Memory B cell (primary cell): ENCODE measurements at regions not wholly inside any gene's neighbourhood (a gene's known extent, or its start where the extent isn't known, plus 50 kb on each side); places are given as distances from the start of the nearest gene placed in this dataset.
"Not testable (repeated sequence)": the region's sequence is repeated elsewhere in the genome, so short reads cannot be mapped to it uniquely, and the experiment has no call there.

ENCODE experiments used
- ATAC-seq: fragments of 150-1000 bp; cut with Tn5 transposase; 2 replicates; pipeline ENCODE4 v1.10.0; 2021; ENCODE audit warnings: low read depth, mild to moderate bottlenecking, moderate library complexity
- DNase-seq, 2 donors: peaks; one replicate each; pipeline ENCODE4 v3.0.0; 2022; ENCODE audit warnings: low spot score in 2 of 2
- H3K27ac Mint-ChIP-seq: one replicate; pipeline ENCODE4 v1.8.0; 2022; ENCODE audit warnings: mild to moderate bottlenecking, moderate library complexity, mixed read lengths
- H3K27me3 Mint-ChIP-seq: one replicate; pipeline ENCODE4 v1.8.0; 2022; ENCODE audit warnings: mixed read lengths
- H3K36me3 Mint-ChIP-seq: one replicate; pipeline ENCODE4 v1.8.0; 2022; ENCODE audit warnings: mild to moderate bottlenecking, mixed read lengths
- H3K4me1 Mint-ChIP-seq: one replicate; pipeline ENCODE4 v1.8.0; 2022; ENCODE audit warnings: mixed read lengths
- H3K4me3 Mint-ChIP-seq: one replicate; pipeline ENCODE4 v1.8.0; 2022; ENCODE audit warnings: mild to moderate bottlenecking, moderate library complexity, mixed read lengths
- H3K9me3 Mint-ChIP-seq: one replicate; pipeline ENCODE4 v1.8.0; 2022; ENCODE audit warnings: mixed read lengths

DNA sequence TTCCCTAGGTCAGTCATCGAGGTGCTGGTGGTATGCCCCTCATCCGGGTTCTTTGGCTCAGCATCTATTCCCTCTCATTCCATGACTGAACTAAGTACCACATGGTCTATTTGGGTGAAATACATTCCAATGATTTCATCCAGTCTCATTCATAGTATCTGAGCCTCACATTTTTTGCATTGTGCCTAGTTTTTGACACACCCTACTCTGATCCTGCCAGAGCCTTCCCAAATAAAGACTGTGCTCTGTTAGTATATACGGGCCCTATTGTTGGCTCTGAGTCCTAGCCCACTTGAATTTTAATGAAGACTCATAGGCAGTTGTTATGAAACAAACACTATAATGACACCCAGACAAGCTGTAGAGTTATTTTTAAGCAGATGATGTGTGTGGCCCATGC is 740.7 kb downstream of the CETN3 start:
- H3K27me3 Mint-ChIP-seq, result no peaks in the 10 kb centered on the region
- ATAC-seq (no peak), DNase-seq (no peak)
- H3K9me3 Mint-ChIP-seq, result peaks cover 8% of the 10 kb centered on the region
- H3K4me1 Mint-ChIP-seq, result no peaks in the 10 kb centered on the region
- H3K27ac Mint-ChIP-seq, result no peak overlapping the region
- H3K36me3 Mint-ChIP-seq, result peaks cover 4% of the 10 kb centered on the region
- no peak overlapping the region for H3K4me3 Mint-ChIP-seq

DNA sequence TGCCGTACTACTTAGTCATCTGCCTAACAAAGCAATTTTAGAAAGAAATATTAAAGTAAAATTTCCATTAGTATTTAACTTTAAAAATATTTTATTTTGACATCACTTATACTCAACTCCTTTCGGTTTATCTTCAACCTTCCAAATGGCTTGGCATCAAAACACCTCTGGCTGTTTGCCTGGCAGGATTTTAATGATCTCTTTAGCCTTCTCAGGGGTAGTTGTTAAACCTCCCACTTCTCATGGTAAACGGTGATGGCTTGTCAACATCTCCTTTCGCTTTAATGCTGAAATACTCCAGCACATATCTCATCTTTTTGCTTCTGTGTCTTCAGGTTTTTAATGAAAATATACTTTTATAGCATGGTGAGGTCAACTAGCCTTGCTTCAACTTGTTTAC is 747.1 kb downstream of the CETN3 start:
- H3K27me3 Mint-ChIP-seq, result no peaks in the 10 kb centered on the region
- peaks cover 11% of the 10 kb centered on the region for H3K9me3 Mint-ChIP-seq
- H3K4me1 Mint-ChIP-seq, result no peaks in the 10 kb centered on the region
- no peak overlapping the region for H3K27ac Mint-ChIP-seq
- ATAC-seq, result no peak
- H3K36me3 Mint-ChIP-seq, result peaks cover 4% of the 10 kb centered on the region
- no peak overlapping the region for H3K4me3 Mint-ChIP-seq
- DNase-seq, result no peak

DNA sequence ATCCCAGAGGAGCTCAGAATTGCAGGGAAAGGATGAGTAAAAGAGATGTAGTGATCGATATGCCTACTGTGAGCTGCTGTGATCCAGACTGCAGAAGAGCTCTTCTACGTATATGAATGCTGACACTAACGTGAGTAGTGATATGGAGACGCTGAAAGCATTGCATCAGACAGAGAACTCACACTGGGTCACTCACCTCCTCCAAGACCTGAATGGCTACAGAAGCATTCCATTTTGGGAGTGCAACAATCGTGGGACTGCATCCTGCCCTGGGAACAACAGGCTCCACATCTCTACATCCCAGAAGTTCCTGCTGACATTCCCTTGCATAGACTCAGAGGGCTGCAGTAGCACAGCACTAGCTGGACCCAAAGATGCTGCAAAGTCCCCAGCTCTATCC is 755.9 kb upstream of the MEF2C start:
- Mint-ChIP-seq H3K27me3 (peaks cover 4% of the 10 kb centered on the region), H3K27ac (no peak overlapping the region), H3K4me3 (no peak overlapping the region), H3K9me3 (peaks cover 7% of the 10 kb centered on the region), H3K4me1 (no peaks in the 10 kb centered on the region), H3K36me3 (peaks cover 3% of the 10 kb centered on the region)
- DNase-seq (no peak), ATAC-seq (no peak)

DNA sequence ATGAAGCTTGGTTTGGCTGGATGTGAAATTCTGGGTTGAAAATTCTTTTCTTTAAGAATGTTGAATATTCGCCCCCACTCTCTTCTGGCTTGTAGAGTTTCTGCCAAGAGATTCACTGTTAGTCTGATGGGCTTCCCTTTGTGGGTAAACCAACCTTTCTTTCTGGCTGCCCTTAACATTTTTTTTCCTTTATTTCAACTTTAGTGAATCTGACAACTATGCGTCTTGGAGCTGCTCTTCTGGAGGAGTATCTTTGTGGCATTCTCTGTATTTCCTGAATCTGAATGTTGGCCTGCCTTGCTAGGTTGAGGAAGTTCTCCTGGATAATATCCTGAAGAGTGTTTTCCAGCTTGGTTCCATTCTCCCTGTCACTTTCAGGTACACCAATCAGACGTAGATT is 751.2 kb upstream of the MEF2C start:
- not testable (repeated sequence) for H3K27me3 Mint-ChIP-seq, H3K4me1 Mint-ChIP-seq, H3K4me3 Mint-ChIP-seq, H3K9me3 Mint-ChIP-seq, ATAC-seq, DNase-seq, H3K27ac Mint-ChIP-seq, H3K36me3 Mint-ChIP-seq

DNA sequence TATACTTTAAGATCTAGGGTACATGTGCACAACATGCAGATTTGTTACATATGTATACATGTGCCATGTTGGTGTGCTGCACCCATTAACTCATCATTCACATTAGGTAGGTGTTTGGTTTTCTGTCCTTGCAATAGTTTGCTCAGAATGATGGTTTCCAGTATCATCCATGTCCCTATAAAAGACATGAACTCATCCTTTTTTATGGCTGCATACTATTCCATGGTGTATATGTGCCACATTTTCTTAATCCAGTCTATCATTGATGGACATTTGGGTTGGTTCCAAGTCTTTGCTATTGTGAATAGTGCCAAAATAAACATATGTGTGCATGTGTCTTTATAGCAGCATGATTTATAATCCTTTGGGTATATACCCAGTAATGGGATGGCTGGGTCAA is 747.1 kb upstream of the MEF2C start:
- H3K9me3 Mint-ChIP-seq, H3K27ac Mint-ChIP-seq, H3K4me1 Mint-ChIP-seq, H3K27me3 Mint-ChIP-seq, DNase-seq, H3K4me3 Mint-ChIP-seq, H3K36me3 Mint-ChIP-seq, ATAC-seq: not testable (repeated sequence)

DNA sequence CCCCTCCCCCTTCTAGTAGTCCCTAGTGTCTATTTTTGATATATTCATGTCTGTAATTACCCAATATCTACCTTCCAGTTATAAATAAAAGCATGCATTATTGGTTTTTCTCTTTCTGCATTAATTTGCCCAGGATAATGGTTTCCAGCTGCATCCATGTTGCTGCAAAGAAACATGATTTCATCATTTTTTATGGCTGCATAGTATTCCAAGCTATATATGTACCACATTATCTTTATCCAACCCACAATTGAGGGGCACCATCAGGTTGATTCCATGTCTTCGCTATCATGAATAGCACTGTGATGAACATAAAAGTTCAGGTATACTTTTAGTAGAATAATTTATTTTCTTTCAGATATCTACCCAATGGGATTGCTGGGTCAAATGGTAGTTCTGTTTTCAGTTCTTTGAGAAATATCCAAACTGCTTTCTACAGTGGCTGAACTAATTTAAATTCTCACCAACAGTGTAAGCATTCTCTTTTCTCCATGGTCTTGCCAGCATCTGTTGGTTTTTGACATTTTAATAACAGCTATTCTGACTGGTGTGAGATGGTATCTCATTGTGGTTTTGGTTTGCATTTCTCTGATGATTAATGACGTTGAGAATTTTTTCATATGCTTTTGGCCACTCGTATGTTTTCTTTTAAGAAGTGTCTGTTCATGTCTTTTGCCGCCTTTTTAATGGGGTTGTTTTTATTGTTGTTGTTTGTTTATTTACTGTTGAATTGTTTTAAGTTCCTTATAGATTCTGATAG is 746.1 kb upstream of the MEF2C start:
- H3K9me3 Mint-ChIP-seq, result peaks cover 7% of the 10 kb centered on the region
- H3K4me1 Mint-ChIP-seq, result no peaks in the 10 kb centered on the region
- ATAC-seq, result no peak
- H3K27ac Mint-ChIP-seq, result no peak overlapping the region
- no peak overlapping the region for H3K4me3 Mint-ChIP-seq
- no peak for DNase-seq
- no peaks in the 10 kb centered on the region for H3K27me3 Mint-ChIP-seq
- no peaks in the 10 kb centered on the region for H3K36me3 Mint-ChIP-seq

DNA sequence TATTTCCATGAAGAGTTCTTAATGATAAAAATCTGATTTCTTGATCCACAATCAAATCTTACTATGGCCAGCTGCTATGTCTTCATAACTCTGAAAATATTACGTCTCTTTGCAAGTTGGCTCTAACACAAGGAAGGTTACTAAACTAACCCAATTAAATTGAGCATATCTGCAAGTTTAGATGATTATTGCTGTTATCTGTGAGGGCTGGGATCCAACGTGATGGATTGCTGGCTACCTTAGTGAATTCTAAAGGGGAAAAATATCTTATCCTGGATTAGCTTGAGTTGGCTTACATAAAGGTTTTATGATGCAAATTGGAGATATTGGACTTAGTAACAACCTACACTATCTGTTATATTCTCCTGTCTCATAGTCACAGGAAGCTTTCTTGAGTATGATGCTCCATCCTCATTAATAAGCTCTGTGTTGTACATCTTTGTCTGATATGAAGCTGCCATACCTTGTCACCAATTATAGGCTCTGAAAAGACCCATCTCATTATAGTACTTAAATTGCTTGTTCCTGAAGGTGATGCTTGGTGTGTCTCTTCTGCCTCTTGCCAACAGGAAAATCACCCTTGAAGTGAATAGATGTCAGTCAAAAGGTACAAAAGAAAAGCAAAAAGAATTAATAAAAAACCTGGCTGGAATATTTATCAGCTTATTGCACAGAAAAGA is 733.0 kb upstream of the MEF2C start:
- no peak overlapping the region for H3K4me3 Mint-ChIP-seq
- no peaks in the 10 kb centered on the region for H3K27me3 Mint-ChIP-seq
- ATAC-seq (no peak), DNase-seq (no peak)
- peaks cover 5% of the 10 kb centered on the region for H3K9me3 Mint-ChIP-seq
- no peak overlapping the region for H3K27ac Mint-ChIP-seq
- H3K36me3 Mint-ChIP-seq, result peaks cover 1% of the 10 kb centered on the region
- H3K4me1 Mint-ChIP-seq, result no peaks in the 10 kb centered on the region

DNA sequence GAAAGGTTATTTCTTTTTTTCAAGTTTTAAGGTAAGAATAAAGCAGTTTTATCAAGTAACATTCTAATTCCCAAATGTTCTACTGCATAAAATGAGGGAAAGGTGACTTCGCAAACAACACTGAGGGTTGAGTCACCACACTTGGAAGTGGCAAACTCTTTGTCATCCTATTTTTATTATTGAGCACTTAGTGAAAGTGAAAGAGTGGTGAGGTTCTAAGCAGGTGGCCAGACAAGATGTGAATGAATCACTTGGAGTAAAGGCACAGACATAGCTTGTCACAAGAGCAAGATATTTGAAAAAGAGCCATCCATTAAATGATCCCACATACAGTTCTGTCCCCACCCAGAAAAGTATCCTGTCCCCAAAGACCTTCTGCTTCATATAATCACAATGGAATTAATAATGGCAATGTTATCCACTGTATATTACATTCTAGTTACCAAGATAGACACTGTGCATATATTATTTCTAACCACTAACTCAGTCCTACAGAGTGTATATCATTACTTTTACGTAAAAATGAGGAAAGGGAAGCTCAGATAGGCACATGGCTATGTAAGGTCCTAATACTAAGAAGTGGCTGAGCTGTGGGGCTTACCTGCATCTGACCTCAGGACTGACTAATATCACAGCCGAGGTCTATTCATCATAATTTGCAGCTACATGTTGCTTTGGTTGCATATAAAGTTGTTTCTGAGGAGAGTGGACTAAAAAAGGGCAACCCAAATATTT is 730.4 kb upstream of the MEF2C start:
- no peaks in the 10 kb centered on the region for H3K4me1 Mint-ChIP-seq
- no peak overlapping the region for H3K27ac Mint-ChIP-seq
- H3K27me3 Mint-ChIP-seq, result no peaks in the 10 kb centered on the region
- no peaks in the 10 kb centered on the region for H3K36me3 Mint-ChIP-seq
- ATAC-seq (no peak), DNase-seq (no peak)
- no peak overlapping the region for H3K4me3 Mint-ChIP-seq
- H3K9me3 Mint-ChIP-seq, result peaks cover 5% of the 10 kb centered on the region

DNA sequence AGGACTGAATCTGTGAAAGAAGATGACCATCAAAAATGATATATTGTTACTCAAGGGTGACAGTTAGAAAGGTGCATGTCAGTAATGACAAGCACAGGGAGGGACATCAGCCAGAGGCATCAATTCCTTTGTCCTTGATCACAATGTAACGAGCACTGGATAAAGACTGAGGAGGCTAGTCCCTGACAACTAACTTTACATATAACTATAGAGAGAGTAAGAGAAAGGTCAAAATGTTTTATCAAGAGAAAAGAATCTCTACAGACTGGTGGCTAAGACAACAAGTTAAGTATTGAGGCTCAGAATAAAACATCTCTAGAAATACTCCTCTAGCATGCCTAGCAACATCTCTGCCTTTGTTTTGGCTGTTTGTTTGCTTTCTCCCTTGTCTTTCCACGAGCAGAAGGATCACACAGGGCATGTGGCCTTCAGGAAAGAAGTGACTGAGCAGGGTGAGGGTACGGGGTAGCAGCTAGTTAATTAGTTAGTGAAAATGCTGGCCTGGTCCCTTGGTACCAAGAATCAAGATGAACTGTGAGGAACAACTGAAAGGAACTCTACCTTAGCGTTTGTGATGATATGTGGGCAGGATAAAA is 724.1 kb upstream of the MEF2C start:
- DNase-seq (no peak), ATAC-seq (no peak)
- Mint-ChIP-seq H3K36me3 (no peaks in the 10 kb centered on the region), H3K9me3 (peaks cover 5% of the 10 kb centered on the region), H3K4me1 (no peaks in the 10 kb centered on the region), H3K27ac (no peak overlapping the region), H3K4me3 (no peak overlapping the region), H3K27me3 (no peaks in the 10 kb centered on the region)

DNA sequence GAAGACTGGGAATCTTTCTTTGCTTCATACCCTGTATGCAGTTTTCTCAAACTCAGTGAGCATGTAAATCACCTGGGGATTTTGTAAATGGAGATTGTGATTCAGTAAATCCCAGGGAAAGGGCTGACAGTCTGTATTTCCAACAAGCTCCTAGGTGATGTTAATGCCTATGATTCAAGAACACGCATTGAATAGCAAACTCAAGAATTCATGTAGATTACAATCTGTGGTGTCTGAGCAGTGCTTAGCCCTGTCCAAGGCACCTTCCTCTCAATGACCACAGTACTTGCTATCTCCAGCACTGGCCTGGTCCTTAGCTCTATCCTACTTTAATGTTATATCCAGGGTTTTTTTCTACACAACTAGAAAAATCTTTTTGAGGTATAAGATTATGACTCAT is 721.4 kb upstream of the MEF2C start:
- Mint-ChIP-seq H3K27ac (no peak overlapping the region), H3K4me3 (no peak overlapping the region)
- no peak for ATAC-seq

DNA sequence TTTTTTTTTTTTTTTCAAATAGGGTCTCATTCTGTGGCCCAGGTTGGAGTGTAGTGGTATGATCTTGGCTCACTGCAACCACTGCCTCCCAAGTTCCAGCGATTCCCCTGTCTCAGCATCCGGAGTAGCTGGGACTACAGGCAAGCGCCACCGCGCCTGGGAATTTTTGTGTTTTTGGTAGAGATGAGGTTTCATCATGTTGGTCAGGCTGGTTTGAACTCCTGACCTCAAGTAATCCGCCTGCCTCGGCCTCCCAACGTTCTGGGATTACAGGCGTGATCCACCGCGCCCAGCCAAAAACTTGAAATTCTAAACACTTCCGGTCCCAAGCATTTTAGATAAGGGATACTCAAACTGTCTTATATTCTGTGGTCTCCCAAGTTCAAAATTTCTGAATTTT is 718.9 kb upstream of the MEF2C start:
- ATAC-seq (no peak), DNase-seq (no peak)
- Mint-ChIP-seq H3K4me1 (no peaks in the 10 kb centered on the region), H3K27ac (no peak overlapping the region), H3K27me3 (peaks cover 2% of the 10 kb centered on the region), H3K36me3 (no peaks in the 10 kb centered on the region), H3K4me3 (no peak overlapping the region), H3K9me3 (no peaks in the 10 kb centered on the region)

More for the DNA sequence above, 721.4 kb upstream of the MEF2C start:
- Mint-ChIP-seq H3K27me3 (no peaks in the 10 kb centered on the region), H3K36me3 (no peaks in the 10 kb centered on the region), H3K4me1 (no peaks in the 10 kb centered on the region), H3K9me3 (no peaks in the 10 kb centered on the region)
- no peak for DNase-seq

DNA sequence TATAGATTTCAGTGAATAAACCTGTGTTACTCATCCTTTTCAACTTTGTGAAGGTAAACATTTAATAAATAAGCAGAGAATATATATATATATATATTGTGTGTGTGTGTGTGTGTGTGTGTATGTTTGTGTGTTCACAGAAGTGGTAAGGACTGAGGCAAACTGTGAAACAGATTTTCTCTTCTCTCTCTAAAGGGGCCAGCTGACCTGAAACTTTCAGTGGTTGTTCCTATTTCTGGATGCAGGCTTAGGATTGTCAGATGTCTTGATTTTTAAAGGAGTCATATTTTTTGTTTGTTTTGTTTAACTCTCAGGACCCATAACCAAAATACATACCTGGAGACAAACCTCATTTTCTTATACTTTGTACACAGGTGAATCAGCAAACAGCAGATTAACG is 714.9 kb upstream of the MEF2C start:
- DNase-seq, result no peak
- H3K9me3 Mint-ChIP-seq, result no peaks in the 10 kb centered on the region

DNA sequence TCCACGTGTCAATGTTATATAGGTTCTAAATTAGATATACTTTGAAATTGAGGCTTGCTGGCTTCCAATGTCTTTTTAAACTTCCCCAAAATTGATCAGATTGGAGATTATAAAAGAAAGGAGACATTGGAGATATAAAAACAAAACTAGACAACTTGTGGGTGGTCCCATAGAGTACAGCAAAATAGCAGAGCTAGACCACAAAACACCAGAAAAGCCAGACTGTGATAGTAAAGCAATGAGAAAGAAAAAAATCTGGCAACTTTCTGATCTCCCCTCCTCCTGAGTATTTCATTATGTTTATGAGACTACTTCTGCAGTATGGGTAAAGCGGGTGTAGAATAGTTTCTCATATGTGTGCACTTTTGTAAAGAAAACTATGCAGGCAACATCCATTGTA is 713.8 kb upstream of the MEF2C start:
- ATAC-seq, result no peak
- H3K27me3 Mint-ChIP-seq, result peaks cover 2% of the 10 kb centered on the region
- peaks cover 4% of the 10 kb centered on the region for H3K36me3 Mint-ChIP-seq
- H3K9me3 Mint-ChIP-seq, result no peaks in the 10 kb centered on the region
- DNase-seq, result no peak
- no peak overlapping the region for H3K27ac Mint-ChIP-seq
- H3K4me3 Mint-ChIP-seq, result no peak overlapping the region
- H3K4me1 Mint-ChIP-seq, result no peaks in the 10 kb centered on the region

More for the DNA sequence above, 714.9 kb upstream of the MEF2C start:
- H3K27ac Mint-ChIP-seq, result no peak overlapping the region
- ATAC-seq, result no peak
- peaks cover 2% of the 10 kb centered on the region for H3K27me3 Mint-ChIP-seq
- H3K36me3 Mint-ChIP-seq, result no peaks in the 10 kb centered on the region
- H3K4me3 Mint-ChIP-seq, result no peak overlapping the region
- no peaks in the 10 kb centered on the region for H3K4me1 Mint-ChIP-seq

DNA sequence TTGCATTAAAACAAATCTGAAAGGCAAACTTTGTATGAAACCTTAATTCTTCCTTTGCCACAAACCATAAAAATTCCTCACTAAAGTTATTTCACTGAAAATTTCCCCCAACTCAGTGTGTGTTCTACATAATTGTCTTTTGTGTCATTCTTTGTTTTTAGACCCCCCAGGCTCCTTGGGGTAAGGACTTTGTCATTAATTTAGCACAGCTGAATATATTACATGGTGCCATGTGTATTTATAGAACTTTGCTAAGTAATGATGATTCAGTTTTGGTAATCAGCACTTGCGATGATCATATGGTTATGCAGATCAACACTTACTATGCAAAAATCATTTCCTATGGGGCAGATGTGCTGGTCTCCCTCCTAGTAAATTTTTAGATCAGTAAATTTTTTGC is 712.1 kb upstream of the MEF2C start:
- no peak for ATAC-seq
- no peaks in the 10 kb centered on the region for H3K9me3 Mint-ChIP-seq
- H3K4me3 Mint-ChIP-seq, result no peak overlapping the region
- H3K4me1 Mint-ChIP-seq, result no peaks in the 10 kb centered on the region
- peaks cover 2% of the 10 kb centered on the region for H3K27me3 Mint-ChIP-seq
- no peak for DNase-seq
- H3K27ac Mint-ChIP-seq, result no peak overlapping the region
- peaks cover 4% of the 10 kb centered on the region for H3K36me3 Mint-ChIP-seq
